K562 (cell line): ENCODE measurements at regions not wholly inside any gene's neighbourhood (a gene's known extent, or its start where the extent isn't known, plus 50 kb on each side); places are given as distances from the start of the nearest gene placed in this dataset.

Experiments
- ATAC-seq: fragments of 200-7000 bp; cut with Tn5 transposase; 3 replicates; pipeline ENCODE4 v1.9.1; 2020; ENCODE audit warnings: moderate library complexity
- BruUV-seq: library from RNA; stranded (reverse); fragments of 400-500 nt; replicated peaks from 2 replicates; lab custom pipeline; 2021; lab: Mats Ljungman, UMichigan
- CTCF ChIA-PET: fragments of 300-600 bp; formaldehyde crosslinking; extraction: SDS; loops from one replicate; lab custom pipeline; 2021; ENCODE audit warnings: low intra/inter-chr PET ratio; lab: Yijun Ruan, JAX
- POLR2A ChIA-PET: fragments of 300-600, 350-650 bp; sonication (Branson Sonifier 250); formaldehyde crosslinking; extraction: SDS; loops from one replicate; lab custom pipeline; 2021; ENCODE audit warnings: antibody characterized with exemption, inconsistent platforms; lab: Yijun Ruan, JAX
- DNase-seq, 4 experiments: peaks; one replicate each; pipeline versions ENCODE4 v3.0.0 to v3.0.0-alpha.2; 2011 to 2018; ENCODE audit warnings: low spot score in 3 of 4, mixed read lengths in 3 of 4; ENCODE audit errors: extremely low read depth in 1 of 4
- FAIRE-seq: peaks from 2 replicates; lab custom pipeline; 2011; peaks lifted over from hg19 to GRCh38; lab: Jason Lieb, UNC
- H2AFZ ChIP-seq: 2 replicates; pipeline ENCODE4 v1.6.0; 2011; ENCODE audit warnings: low read depth, low read length, control low read depth, inconsistent platforms
- H3K27ac ChIP-seq: fragments of 200-600 bp; 3 replicates; pipeline ENCODE4 v1.8.0; 2011; ENCODE audit warnings: low read depth, mild to moderate bottlenecking, control low read depth, inconsistent platforms, low read length, moderate library complexity, mixed read lengths; ENCODE audit errors: extremely low read depth
- H3K27me3 ChIP-seq, 2 experiments: fragments of 300-600 bp in 1 of 2; 2 replicates in 1 of 2; 3 replicates in 1 of 2; pipeline versions ENCODE4 v1.6.0 to v1.8.0; 2011; ENCODE audit warnings: inconsistent platforms in 2 of 2, low read length in 2 of 2, mild to moderate bottlenecking in 1 of 2, mixed read lengths in 1 of 2, moderate library complexity in 1 of 2; ENCODE audit not compliant: control insufficient read depth in 2 of 2, insufficient read depth in 2 of 2
- H3K36me3 ChIP-seq: fragments of 300-600 bp; 3 replicates; pipeline ENCODE4 v1.8.0; 2011; ENCODE audit warnings: mild to moderate bottlenecking, low read length, inconsistent platforms; ENCODE audit not compliant: control insufficient read depth, insufficient read depth
- H3K4me1 ChIP-seq, 2 experiments: fragments of 200-600 bp in 1 of 2; replicated peaks in 1 of 2; 2 replicates in 1 of 2; 3 replicates in 1 of 2; pipeline versions ENCODE4 v1.5.1 to v1.8.0; 2011; ENCODE audit warnings: inconsistent platforms in 2 of 2, low read length in 2 of 2, mild to moderate bottlenecking in 1 of 2, mixed read lengths in 1 of 2, moderate library complexity in 1 of 2; ENCODE audit not compliant: control insufficient read depth in 2 of 2, insufficient read depth in 2 of 2
- H3K4me2 ChIP-seq: 2 replicates; pipeline ENCODE4 v1.6.1; 2011; ENCODE audit warnings: low read length, control low read depth, inconsistent platforms, mixed read lengths; ENCODE audit not compliant: insufficient read depth
- H3K4me3 ChIP-seq: fragments of 200-600 bp; sonication (generic), shearing (Covaris generic); 2 replicates; pipeline ENCODE4 v1.5.1; 2016; ENCODE audit warnings: control low read depth, inconsistent platforms
- H3K79me2 ChIP-seq: fragments of 200-600 bp; 3 replicates; pipeline ENCODE4 v1.8.0; 2011; ENCODE audit warnings: low read length, inconsistent platforms; ENCODE audit not compliant: control insufficient read depth, insufficient read depth
- H3K9ac ChIP-seq, 2 experiments: 2 replicates each; pipeline versions ENCODE4 v1.6.0 to v1.6.1; 2011; ENCODE audit warnings: low read depth in 2 of 2, low read length in 2 of 2, control low read depth in 1 of 2, inconsistent platforms in 1 of 2, mild to moderate bottlenecking in 1 of 2, mixed read lengths in 1 of 2; ENCODE audit not compliant: insufficient read depth in 1 of 2
- H3K9me1 ChIP-seq: one replicate; pipeline ENCODE4 v1.6.0; 2011; ENCODE audit warnings: inconsistent platforms, mild to moderate bottlenecking, low read length, moderate library complexity; ENCODE audit not compliant: control insufficient read depth, insufficient read depth
- H3K9me3 ChIP-seq: replicated peaks from 2 replicates; pipeline ENCODE4 v1.5.1; 2011; ENCODE audit warnings: low read depth, low read length, inconsistent platforms; ENCODE audit not compliant: control insufficient read depth, insufficient read depth
- H4K20me1 ChIP-seq: replicated peaks from 2 replicates; pipeline ENCODE4 v1.6.1; 2011; ENCODE audit warnings: low read length, inconsistent platforms, mixed read lengths; ENCODE audit not compliant: control insufficient read depth, insufficient read depth
- ARID3B ChIP-seq: fragments of 250-450 bp; sonication (Bioruptor Pico); IDR thresholded peaks from 2 replicates; pipeline ENCODE4 v1.4.0; 2020; ENCODE audit warnings: borderline replicate concordance
- ARID4B ChIP-seq: sonication (generic); formaldehyde crosslinking; IDR thresholded peaks from 2 replicates; pipeline ENCODE4 v1.8.0; 2022; ENCODE audit warnings: mild to moderate bottlenecking, missing genetic modification reagents
- CGGBP1 ChIP-seq: fragments of 250-450 bp; sonication (Bioruptor Pico); IDR thresholded peaks from 2 replicates; pipeline ENCODE4 v1.9.0; 2021; ENCODE audit warnings: mild to moderate bottlenecking
- COPS2 ChIP-seq: fragments of 450-650 bp; conservative IDR thresholded peaks from 2 replicates; pipeline ENCODE4 v1.6.1; 2016; ENCODE audit warnings: mild to moderate bottlenecking, moderate library complexity
- NFIC ChIP-seq: fragments of 450-650 bp; IDR thresholded peaks from 2 replicates; pipeline ENCODE4 v1.6.1; 2017; ENCODE audit warnings: mild to moderate bottlenecking, inconsistent platforms
- PHF21A ChIP-seq: fragments of 450-650 bp; IDR thresholded peaks from 2 replicates; pipeline ENCODE4 v1.6.1; 2017; ENCODE audit warnings: low read depth, borderline replicate concordance
- TEAD1 ChIP-seq, 2 experiments: fragments of 450-650 bp in 1 of 2; sonication (generic) in 1 of 2; formaldehyde crosslinking; IDR thresholded peaks; 2 replicates each; pipeline versions ENCODE4 v1.4.0 to v1.8.0; 2020 to 2022; ENCODE audit warnings: mild to moderate bottlenecking in 2 of 2, missing genetic modification reagents in 1 of 2
- TRIM25 ChIP-seq: fragments of 450-650 bp; IDR thresholded peaks from 2 replicates; pipeline ENCODE4 v1.7.0; 2016; ENCODE audit warnings: borderline replicate concordance
- ZEB2 ChIP-seq: fragments of 450-650 bp; IDR thresholded peaks from 2 replicates; pipeline ENCODE4 v1.6.1; 2016
- ZNF316 ChIP-seq: fragments of 450-650 bp; IDR thresholded peaks from 2 replicates; pipeline ENCODE4 v1.6.1; 2016
- WGBS: fragments of 100-300 bp; shearing (Covaris generic); methylation state at CpG from one replicate; pipeline ENCODE4 v1.1.6; 2016; ENCODE audit warnings: low coverage, mixed read lengths; ENCODE audit not compliant: insufficient coverage; ENCODE audit errors: missing lambda C conversion rate; 5-methylcytosine and 5-hydroxymethylcytosine counted together
- in situ Hi-C: fragments of 300-500 bp; cut with MboI; formaldehyde crosslinking; loops from 4 replicates; pipeline ENCODE4 v1.15.0; 2018; ENCODE audit warnings: inconsistent platforms, mixed read lengths
- intact Hi-C: fragments of 100-400 bp; cut with micrococcal nuclease; formaldehyde crosslinking; loops from 2 replicates; pipeline ENCODE4 v1.14.2; 2022

GRCh38 chr15:46344915-46345314 lies 710.1 kb downstream of the SQOR start (continued):
- TF ChIP-seq CGGBP1 (CRISPR knock-in tag) (no peak), COPS2 (no peak)

- H2AFZ ChIP-seq = no peak overlapping the region
- H4K20me1 ChIP-seq = no peaks in the 10 kb centered on the region
- H3K4me1 ChIP-seq = no peaks in the 10 kb centered on the region
- H3K9ac ChIP-seq = no peak overlapping the region
- H3K36me3 ChIP-seq = no peaks in the 10 kb centered on the region
- in situ Hi-C loops = no loop called here
- 7% methylated on average over 3 of the region's 3 CpGs for WGBS
- TF ChIP-seq ZEB2 (no peak), ARID4B (CRISPR knock-in tag) (no peak), ZNF316 (no peak), TRIM25 (no peak), ARID3B (no peak), PHF21A (no peak), NFIC (no peak), TEAD1 (CRISPR knock-in tag; IDR thresholded peaks at IDR 0.05) (no peak)
- TF ChIP-seq, all 486 proteins: peak for 0
- intact Hi-C loops = no loop called here
- Histone ChIP-seq H3K4me3 (no peak overlapping the region), H3K79me2 (no peaks in the 10 kb centered on the region), H3K27ac (no peak overlapping the region), H3K4me2 (no peak overlapping the region), H3K9me1 (no peaks in the 10 kb centered on the region), H3K9me3 (no peaks in the 10 kb centered on the region), H3K27me3 (no peaks in the 10 kb centered on the region)
- no peak for FAIRE-seq
- no peak for ATAC-seq
- DNase-seq = no peak
- ChIA-PET CTCF (no interaction called here), POLR2A (no interaction called here)
- BruUV-seq = no TSS peak
Observed at GRCh38 chr15:46354443-46354842, 719.6 kb downstream of the SQOR start.
